GM18868 (cell line): ENCODE measurements at regions not wholly inside any gene's neighbourhood (a gene's known extent, or its start where the extent isn't known, plus 50 kb on each side); places are given as distances from the start of the nearest gene placed in this dataset.
A peak's percentile ranks its signal among the peaks of the same experiment; 100 is the strongest.
"Not testable (repeated sequence)": the region's sequence is repeated elsewhere in the genome, so short reads cannot be mapped to it uniquely, and the experiment has no call there.

ENCODE experiments used
- ATAC-seq: cut with Tn5 transposase; IDR thresholded peaks from one replicate; pipeline ENCODE4 v1.9.1; 2021; ENCODE audit warnings: mild to moderate bottlenecking, moderate library complexity; ENCODE audit not compliant: unreplicated experiment

DNA sequence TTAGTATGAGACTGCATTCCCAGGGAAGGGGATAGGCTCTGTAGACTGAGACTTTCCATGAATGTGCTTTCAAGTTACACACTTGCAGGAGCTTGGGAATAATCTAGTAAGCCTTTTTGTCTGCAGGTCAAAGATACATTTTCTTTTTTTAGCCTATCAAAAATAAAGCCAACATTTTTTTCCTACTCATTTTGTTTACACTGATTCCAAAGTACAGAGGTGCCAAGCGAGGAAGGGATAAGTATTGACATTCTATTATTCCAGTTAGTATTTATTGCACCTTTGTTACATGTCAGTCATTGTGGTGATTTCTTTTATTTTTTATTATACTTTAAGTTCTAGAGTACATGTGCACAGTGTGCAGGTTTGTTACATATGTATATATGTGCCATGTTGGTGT, 413.0 kb upstream of the CHORDC1 start:
- ATAC-seq, result no peak

DNA sequence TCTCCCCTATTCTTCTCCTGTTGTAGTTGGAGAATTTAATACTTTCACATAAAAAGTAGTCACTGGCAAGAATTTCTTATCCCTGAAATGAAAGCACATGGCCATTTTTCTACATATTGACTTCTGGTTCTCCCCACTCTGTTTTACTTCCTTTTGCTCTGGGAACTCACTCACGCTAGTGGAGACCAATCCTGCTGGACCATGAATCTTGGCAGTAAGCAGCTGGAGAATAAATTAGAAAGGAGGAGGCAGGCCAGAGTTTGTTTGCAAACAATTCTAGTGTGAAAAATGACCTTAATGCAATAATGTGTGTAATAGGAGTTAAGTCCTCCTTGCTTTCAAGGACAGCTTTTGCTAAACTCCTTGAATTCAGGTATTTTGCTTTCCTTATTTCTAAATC, 412.3 kb upstream of the CHORDC1 start:
- no peak for ATAC-seq

DNA sequence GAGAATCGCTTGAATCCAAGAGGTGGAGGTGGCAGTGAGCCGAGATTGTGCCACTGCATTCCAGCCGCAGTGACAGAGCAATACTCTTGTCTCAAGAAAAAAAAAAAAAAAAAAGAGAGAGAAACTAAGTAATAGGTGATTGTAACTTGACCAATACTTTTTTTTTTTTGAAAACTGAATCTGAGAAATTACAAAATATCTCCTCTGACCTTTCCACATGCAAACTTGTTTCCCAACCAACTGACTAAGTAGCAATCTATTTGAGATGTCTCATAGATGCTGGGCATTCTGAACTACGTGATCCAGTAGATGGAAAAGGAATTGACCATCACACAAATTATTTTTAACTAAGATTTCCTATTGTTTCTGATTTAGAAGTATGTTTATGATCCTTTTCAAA, 407.3 kb upstream of the CHORDC1 start:
- no peak for ATAC-seq

DNA sequence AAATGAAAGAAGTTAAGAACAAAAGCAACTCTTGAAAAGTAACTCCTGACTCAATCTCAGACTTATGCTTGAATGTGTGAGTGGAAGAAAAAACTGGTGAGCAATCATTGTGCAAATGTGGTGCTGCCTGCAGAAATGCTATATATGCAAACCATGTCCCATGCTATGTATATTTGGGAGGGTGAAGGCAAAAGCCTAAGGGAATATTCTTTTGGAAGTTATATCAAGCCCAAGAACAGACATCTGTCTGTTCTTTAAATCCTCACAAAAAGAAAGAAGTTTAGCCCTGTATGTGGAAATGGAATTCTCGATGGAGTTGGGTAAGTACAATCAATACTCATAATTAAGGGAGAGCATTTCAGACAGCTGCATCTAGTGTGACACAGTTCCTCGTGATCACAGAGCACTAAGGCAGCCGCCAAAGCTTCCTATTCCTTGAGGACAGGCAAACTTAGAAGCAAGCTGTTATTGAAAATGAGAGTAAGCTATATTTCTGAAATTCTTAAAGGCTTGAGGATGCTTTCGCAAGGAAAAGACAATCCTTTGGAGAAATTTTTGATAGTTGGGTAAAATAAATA, 406.5 kb upstream of the CHORDC1 start:
- ATAC-seq, result no peak

DNA sequence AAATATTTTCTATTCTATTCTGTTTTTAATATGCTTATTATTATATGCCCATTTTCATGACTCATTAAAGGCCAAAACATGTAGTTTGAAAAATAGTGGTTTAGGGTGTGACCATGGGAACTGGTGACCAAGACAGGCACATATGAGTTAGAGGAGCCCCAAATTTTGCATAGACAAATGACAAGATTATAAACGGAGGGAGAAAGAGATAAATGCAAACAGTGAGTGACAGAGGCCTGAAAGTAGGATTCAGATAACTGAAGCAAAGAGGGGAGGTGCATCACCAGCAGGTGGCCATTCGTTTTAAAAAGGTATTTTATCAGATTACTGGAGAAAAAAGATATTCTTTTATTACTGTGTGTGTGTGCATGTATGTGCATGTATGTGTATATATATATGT, 391.5 kb upstream of the CHORDC1 start:
- no peak for ATAC-seq

DNA sequence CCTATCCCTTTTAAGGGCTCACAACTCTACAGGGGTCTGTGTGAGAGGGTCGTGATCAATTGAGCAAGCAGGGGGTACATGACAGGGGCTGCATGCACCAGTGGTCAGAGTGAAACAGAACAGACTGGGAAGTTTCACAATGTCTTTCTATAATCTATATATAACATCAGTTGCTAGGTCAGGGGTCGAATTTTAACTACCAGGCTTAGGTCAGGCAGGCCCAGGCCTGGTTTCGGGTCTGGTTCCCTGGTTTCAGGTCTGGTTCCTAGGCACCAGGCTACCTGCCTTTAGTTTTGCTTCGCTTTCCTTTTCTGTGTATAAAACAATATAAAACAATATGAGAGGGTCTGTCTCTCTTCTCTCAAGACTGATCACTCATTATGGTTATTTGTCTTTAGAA, 390.2 kb upstream of the CHORDC1 start:
- not testable (repeated sequence) for ATAC-seq

DNA sequence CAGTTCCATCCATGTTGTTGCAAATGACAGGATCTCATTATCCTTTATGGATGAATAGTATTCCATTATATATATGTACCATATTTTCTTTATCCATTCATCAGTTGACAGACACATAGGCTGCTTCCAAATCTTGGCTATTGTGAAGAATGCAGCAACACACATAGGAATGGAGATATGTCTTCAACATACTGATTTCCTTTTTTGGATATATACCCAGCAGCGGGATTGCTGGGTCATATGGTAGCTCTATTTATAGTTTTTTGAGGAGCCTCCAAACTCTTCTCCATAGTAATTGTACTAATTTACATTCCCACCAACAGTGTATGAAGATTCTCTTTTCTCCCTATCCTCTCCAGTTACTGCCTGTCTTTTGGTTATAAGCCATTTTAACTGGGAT, 383.9 kb upstream of the CHORDC1 start:
- ATAC-seq, result no peak

DNA sequence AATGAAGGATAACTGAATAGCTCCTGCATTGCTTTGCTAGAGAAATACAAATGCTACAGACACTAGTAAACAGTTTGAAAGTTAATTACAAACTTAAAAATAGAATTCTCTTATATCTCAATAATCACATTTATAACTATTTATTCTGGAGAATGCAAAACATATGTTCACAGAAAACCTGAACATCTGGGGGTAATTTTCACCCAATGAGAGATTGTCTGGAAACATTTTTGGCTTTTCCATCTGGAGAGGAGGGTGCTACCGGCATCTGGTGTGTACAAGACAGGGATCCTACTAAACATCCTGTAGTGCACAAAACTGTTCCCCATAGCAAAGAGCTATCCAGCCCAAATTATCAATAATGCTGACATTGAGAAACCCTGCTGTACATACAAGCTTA, 378.4 kb upstream of the CHORDC1 start:
- no peak for ATAC-seq

DNA sequence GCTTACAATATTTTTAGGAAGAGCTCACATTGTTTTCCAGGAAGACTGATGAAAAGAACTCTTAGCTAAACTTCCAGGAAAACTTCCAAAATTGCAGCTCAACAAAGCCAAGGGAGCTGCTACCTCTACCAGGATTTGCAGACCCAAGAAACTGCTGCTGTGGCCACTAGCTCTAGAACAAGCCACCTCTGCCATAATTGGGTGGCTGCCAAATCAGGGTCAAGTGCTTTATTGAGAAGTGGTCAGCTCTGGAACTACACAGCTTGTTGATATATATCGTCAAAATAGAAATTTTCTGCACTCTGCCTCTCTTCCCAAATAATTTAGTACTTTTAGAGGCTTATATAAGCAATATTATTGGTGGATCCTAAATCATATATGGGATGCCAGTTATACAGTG, 371.8 kb upstream of the CHORDC1 start:
- no peak for ATAC-seq

DNA sequence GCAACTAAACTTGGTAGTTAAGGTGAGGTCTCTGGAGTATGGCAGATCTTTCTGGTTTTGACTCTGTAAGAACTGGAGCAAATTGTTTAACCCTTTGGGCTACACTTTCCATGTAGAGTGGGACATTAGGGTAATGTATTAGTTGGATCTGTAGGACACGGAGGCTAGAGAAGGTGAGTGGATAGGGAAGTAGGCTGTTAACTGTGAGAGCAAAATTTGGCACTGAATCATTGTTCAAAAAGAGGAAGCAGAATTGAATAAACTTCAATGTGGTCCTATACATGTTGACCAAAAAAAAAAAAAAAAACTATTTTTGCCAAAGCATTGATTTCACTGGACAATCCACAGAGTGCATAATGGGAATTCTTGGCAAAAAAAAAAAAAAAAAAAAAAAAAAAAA, 370.2 kb upstream of the CHORDC1 start:
- ATAC-seq, result no peak

DNA sequence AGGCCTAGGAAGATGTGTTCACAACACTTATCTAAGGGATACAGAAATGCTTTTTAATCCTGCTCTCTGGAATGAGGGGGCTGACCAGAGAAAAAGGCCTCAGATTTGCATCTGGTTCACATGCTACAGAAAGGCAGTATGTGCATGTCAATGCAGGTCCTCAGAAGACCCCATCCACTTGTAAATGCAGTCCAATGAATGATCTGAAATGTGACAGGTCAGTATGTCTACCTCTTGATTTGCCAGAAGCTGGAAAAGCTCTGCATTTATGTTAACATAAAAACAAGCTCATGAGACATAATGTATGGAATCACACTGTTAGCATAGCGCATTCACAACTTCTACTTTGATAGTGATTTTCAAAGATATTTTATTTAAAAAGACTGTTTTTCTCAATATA, 367.4 kb upstream of the CHORDC1 start:
- ATAC-seq, result no peak

DNA sequence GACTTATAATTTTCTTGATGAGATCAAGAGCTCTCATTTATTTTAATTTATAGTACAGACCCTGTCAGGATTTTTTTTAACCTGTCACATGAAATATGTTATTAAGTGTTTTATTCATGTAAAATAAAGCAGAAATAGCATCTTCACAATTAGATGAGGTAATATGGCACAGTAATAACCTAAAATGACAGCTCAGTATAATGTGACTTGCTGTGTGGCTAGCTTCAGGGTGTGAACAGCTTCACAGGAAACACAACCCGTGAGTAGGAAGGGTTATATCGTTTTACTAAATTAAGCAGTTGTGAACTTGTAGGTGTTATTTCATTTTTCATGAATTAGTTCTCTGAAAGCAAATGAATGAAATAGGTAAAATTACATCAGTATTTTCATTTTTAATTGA, 366.9 kb upstream of the CHORDC1 start:
- no peak for ATAC-seq

DNA sequence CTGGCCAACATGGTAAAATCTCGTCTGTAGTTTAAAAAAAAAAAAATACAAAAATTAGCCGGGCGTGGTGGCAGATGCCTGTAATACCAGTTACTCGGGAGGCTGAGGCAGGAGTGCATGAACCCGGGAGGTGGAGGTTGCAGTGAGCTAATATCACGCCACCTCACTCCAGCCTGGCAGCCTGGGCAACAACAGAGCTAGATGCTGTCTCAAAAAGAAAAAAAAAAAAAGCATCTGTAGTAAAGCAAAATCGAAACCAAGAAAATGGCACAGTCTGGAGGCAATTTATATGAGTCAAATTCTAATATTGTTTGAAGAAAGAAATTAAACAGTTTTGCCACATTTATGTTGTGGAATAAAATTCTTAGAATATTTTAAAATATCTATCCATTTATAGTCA, 365.0 kb upstream of the CHORDC1 start:
- ATAC-seq, result no peak

DNA sequence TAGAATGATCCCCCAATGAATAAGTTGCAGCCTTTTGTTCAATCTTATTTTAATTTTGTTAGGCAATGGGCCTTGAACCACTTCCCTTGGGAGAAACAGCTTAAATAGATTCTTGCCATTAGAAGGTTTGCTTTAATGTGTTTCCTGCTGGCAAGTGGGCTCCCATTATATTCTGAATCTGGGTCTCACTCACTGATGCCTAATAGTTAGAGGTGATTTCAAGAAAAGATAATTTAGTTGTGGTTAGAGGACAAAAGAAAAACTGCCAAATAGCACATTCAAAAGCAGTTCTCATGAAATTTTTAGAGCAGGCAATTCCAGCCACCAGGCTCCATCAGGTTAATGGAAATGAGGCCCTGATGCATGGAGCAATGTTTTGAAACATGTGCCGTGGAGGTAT, 362.6 kb upstream of the CHORDC1 start:
- ATAC-seq, result no peak

DNA sequence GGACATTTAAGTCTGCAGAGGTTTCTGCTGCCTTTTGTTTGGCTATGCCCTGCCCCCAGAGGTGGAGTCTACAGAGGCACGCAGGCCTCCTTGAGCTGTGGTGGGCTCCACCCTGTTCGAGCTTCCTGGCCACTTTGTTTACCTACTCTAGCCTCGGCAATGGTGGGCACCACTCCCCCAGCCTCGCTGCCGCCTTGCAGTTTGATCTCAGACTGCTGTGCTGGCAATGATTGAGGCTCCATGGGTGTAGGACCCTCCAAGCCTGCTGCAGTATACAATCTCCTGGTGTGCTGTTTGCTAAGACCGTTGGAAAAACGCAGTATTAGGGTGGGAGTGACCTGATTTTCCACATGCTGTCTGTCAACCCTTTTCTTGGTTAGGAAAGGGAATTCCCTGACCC, 360.1 kb upstream of the CHORDC1 start:
- ATAC-seq, result not testable (repeated sequence)

DNA sequence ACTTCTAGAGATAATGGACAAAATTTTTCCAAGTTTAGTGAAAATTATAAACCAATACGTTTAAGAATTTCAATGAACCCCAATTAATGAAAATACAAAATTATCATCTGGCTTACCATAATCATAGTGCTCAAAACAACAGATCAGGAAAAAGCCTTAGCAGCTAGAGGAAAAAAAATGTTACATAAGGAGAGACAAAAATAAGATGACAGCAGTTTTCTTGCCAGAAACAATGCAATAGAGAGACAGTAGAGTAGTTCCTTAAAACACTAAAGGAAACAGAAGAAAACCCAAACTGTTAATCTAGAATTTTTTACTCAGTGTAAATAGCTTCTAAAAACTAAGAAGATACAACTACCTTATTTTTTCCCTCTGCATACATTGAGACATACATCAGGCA, 341.7 kb upstream of the CHORDC1 start:
- ATAC-seq, result no peak

DNA sequence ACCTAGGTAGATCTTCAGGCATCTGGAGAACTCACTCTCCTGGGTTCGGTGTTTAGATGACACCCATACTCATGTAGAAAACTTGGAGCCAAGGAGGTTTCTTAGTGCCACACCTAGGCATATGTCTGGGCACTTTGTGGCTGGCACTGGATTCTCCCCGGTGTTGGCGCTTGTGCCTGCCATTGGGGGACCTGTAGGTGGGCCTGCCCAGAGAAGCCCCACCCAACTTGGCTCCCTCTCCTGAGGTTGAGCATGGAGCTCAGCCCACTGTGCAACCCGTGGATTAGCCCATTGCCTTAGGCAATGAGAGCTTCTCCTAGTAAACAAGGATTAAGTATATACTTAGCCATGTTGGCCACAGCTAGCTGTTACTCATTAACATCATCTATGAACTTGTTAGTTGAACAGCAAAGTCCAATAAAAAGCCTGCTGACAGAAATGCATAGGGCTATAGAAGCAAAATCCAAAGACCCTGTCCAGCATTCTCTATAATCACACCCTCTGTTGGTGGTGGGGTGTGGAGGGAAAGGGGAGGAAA, 335.5 kb upstream of the CHORDC1 start:
- no peak for ATAC-seq

DNA sequence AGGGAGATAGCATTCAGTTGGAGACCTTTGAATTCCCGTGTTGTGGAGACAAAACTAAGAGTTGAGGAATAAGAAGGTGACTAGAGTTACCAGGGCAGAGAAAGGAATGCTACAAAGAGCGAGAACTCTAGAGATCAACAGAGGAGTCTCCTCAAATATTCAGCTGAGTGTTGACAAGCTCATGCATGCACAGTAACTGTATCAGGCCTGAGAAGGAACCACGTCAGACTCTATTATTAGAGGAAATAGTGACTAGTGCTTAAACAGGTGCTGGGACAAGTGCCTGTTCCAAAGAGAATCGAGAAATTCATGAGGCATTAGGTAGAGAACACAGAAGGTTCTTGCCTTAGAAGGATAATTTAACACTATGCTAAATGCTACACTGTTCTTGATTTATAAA, 333.8 kb upstream of the CHORDC1 start:
- peak; percentile 79 for ATAC-seq

DNA sequence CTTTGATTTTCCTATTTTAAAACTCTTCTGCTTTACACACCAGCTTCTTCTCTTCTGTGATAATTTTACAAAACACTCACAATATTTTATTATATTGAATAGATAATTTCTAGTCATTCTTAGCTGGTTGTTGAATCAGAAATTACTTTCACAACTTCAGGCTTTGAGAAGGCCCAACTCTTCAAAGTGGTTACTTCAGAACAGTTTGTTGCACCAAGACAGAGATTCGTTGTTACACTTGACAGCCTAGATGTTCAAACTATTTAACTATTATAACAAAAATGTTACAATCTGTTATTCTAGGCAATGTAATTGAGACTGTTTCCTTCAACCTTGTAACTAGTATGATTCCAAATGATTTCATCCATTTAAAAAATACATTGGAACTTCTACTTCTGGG, 333.2 kb upstream of the CHORDC1 start:
- ATAC-seq, result no peak

DNA sequence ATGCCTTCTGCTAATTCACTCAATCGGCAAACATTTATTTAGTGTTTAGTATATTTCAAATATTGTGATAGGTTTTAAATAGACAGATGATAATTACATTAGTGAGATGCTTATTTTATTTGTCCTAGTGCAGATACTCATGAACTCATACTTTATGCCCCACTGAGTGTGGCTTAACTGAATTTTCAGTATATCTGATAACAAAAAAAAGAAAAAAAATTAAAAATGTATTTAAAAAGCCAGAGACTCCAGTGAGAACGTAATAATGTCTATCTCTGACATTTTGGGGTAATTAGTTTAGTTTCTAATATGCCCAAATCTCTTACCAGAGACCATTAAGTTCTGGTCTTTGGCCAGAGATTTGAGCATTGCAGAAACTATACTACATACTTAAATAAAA, 332.6 kb upstream of the CHORDC1 start:
- no peak for ATAC-seq

DNA sequence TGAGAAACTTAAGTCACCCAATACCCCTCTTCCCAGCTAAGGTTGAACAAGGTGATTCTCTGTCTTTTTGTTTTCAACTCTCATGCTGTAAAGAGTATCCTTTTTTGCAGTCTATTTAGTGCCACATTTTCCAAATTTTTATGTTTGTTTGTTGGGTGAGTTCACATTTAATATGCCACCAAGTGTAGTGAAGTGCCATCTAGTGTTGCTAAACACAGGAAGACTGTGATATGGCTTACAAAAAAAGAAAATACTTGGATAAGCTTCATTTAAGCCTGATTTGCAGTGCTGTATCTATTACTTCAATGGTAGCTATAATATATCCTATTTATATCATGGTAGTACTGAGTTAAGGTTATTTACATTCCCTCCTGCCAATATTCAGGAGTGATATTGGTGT, 319.2 kb upstream of the CHORDC1 start:
- no peak for ATAC-seq

DNA sequence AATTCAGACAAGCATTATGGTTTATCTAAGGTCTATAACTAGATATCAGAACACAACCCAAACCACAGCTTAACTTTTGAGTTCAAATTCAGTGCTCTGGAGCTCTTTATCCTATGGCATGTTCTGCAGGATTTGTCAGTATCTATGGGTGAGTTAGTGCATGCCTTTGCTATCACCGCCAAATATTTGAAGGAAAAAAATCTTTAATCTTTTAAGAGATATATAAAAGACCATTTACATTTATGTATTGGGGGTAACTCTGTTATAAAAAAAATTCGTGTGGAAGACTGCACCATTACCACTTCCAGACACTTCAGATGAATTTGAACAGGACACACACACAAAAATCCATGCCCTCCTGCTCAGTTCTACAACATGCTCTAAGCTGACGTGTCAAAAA, 313.5 kb upstream of the CHORDC1 start:
- ATAC-seq, result no peak

DNA sequence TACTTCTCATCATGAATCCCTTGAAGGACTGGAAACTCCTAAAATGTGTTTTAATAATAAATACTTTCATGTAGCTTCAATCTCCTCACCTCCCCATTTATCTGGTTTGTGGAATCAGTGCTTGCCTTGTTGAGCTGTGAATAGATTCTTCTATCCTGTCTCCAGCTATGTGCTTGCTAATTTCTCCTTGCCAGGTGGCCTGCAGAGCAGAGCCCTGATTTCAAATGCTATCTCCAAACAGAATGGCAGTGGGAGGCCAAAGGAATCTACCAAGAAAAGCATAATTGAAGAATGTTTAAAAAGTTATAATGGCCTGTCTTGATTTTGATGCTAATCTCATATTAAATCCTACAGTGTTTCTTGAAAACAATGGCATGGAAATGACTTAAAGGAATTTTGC, 309.3 kb upstream of the CHORDC1 start:
- ATAC-seq, result no peak
